DMS153 treated with DMSO at 0.1 percent for 48 hours (cell line): ENCODE measurements at regions not wholly inside any gene's neighbourhood (a gene's known extent, or its start where the extent isn't known, plus 50 kb on each side); places are given as distances from the start of the nearest gene placed in this dataset.

Experiments
- DNase-seq: peaks from one replicate; lab custom pipeline; 2025; ENCODE audit not compliant: unreplicated experiment; lab: John Stamatoyannopoulos, UW

DNA sequence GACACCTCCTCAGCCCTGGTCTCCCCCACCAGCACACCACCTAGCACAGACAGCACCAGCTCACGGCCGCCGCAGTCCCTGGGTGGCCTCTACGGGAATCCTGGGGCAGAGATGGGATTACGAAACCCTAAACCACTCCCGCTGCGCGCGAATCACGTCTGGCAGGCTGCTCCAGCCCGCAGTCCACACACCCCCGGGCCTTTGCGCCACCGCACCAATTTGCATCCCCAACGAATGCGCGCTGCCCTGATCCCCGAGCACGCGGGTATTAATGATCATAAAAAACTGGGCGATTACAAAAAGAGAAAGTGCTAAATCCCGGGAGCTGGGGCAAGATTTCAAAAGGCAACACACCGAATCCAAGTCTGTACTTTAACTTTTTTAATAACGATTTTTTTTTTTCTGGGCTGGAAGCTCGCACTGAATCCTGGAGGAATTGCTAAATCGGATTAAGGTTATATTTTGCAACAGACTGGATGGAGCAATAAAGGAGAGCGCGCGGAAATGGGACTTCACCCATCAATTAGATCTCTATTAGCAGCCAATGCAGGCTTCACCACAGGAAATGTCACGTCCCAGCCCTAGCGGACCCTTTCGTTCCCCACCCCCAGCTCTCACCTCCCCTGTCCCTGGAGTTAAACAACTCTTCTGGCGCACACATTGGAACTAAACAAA, 69.8 kb upstream of the TMEM33 start:
- DNase-seq, result no peak

- no peak for DNase-seq
Measured at GRCh38 chr4:41859087-41859486, 76.1 kb upstream of the TMEM33 start.

- DNase-seq, result no peak
Measured at GRCh38 chr4:41857226-41857641, 78.0 kb upstream of the TMEM33 start.

DNA sequence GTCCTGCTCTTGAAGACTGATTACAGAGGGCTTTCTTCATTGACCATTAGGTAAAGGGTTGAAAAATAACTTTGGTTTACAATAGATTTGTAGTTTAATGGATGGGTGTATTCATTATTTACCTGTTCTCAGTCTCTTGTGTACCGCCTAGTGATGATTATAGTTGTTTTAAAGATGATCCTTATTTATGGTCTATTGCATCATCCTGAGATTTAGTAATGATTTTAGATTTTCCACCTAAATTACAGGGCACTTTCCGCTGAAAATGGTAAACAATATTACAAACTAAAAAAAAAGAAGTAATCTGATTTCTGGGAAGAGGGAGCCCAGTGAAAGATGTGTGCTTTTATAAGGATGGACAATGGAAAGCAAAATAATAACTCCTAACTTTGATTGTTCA, 78.4 kb upstream of the TMEM33 start:
- DNase-seq, result no peak

GRCh38 chr4:41853973-41854372, 81.3 kb upstream of the TMEM33 start:
- no peak for DNase-seq

GRCh38 chr4:41852229-41852628, 83.0 kb upstream of the TMEM33 start:
- no peak for DNase-seq

DNA sequence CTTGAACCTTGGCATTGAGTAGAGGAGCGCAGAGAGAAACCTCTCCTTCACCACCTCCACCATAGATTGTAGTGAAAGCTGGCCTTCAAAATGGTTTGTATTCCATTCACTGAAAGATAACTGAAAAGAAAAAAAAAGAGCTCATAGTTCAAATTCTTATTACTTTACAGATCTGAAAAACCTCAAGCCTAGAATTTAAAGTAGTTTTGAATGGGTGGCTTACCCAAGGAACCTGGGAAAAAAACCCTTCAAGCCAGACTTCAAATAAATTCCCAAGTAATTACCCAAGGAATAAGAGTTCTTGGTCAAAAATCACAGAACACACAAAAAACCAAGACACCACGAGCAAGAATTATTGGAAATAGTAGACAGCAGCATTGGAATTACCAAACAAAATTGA, 83.6 kb upstream of the TMEM33 start:
- no peak for DNase-seq

- no peak for DNase-seq
Measured at GRCh38 chr4:41844327-41844726, 90.9 kb upstream of the TMEM33 start.

GRCh38 chr4:41839916-41840854, 91.7 kb upstream of the PHOX2B start:
- no peak for DNase-seq

GRCh38 chr4:41838590-41838989, 90.1 kb upstream of the PHOX2B start:
- no peak for DNase-seq

- no peak for DNase-seq
Measured at GRCh38 chr4:41835321-41835995, 86.9 kb upstream of the PHOX2B start.

DNA sequence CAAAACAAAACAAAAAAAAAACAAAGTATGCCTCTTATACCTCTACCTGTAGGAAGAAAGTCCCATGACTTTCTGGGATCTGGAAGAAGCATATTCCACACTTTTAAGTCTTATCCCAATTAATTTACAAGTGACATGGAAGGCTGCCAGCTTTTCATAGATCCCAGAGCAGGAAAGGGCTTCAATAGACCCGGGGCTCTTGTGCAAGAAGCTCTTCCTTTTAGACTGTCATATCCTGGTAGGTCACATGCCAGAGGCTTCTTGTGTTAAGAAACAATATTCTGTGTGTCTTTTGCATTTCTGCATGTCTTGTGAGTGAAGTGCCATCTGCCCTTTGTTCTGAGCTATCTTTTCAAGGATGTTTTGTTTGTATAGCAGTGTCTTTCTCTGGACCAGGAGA, 84.4 kb upstream of the PHOX2B start:
- no peak for DNase-seq

GRCh38 chr4:41822325-41822724, 73.8 kb upstream of the PHOX2B start:
- DNase-seq, result no peak

GRCh38 chr4:41820473-41820872, 71.9 kb upstream of the PHOX2B start:
- no peak for DNase-seq

GRCh38 chr4:41819621-41820020, 71.1 kb upstream of the PHOX2B start:
- DNase-seq, result no peak

GRCh38 chr4:41815473-41815872, 66.9 kb upstream of the PHOX2B start:
- DNase-seq, result no peak

GRCh38 chr4:41814565-41814964, 66.0 kb upstream of the PHOX2B start:
- DNase-seq, result no peak

DNA sequence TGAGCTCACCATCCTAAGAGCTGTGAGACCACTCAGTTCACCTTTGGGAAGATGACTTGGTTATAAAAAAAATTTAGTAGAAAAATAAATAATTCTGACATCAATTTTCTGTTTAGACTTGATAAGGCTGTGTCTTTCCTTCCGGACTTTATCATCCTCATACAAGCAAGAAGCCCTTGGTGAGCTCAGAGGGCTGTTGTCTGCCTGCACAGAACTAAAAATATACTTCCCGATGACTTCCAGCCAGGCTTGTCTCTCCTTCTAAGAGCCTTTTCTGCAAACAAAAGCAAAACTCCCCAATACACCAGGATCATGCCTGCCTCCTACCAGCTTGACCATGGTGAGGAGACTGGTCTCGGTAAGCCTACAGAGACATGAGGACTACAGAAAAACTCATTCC, 58.3 kb upstream of the PHOX2B start:
- DNase-seq, result no peak

- no peak for DNase-seq
Measured at GRCh38 chr4:41802590-41802989, 54.1 kb upstream of the PHOX2B start.

DNA sequence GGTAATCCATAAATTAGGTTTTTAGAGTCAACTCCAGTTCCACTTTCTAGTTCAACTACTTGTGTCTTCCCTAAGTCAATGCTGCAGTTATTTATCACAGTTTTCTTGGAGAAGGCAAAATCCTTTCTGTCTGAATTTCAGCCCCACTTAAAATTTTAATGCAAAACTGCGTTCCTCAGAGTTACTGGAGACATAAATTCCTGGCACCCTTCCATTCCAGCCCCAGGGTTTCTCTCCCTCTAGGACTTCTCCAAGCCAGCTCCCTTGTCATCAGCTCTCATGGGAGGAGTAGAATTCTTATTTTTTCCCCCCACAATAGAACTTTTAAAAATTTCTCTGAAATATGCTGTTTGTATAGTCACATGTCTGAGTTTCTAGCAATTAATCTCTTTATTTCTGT, 50.6 kb upstream of the PHOX2B start:
- DNase-seq, result no peak
